T-helper 17 cell (primary cell): ENCODE measurements at regions not wholly inside any gene's neighbourhood (a gene's known extent, or its start where the extent isn't known, plus 50 kb on each side); places are given as distances from the start of the nearest gene placed in this dataset.

Source experiments
- ATAC-seq: fragments of 150-1000 bp; cut with Tn5 transposase; 2 replicates; pipeline ENCODE4 v1.10.0; 2021; ENCODE audit warnings: mild to moderate bottlenecking, moderate library complexity
- DNase-seq, 3 donors: peaks; one replicate each; pipeline versions ENCODE4 v3.0.0 to v3.0.0-alpha.2; 2020 to 2021
- H3K9me3 ChIP-seq: one replicate; pipeline ENCODE4 v1.7.0; 2013; ENCODE audit warnings: low read length, mild to moderate bottlenecking; ENCODE audit not compliant: control insufficient read depth, poor library complexity, severe bottlenecking
- H3K27ac Mint-ChIP-seq: one replicate; pipeline ENCODE4 v1.8.0; 2022; ENCODE audit warnings: mild to moderate bottlenecking, moderate library complexity, mixed read lengths
- H3K27me3 Mint-ChIP-seq: one replicate; pipeline ENCODE4 v1.8.0; 2022; ENCODE audit warnings: mixed read lengths
- H3K36me3 Mint-ChIP-seq: one replicate; pipeline ENCODE4 v1.8.0; 2022; ENCODE audit warnings: low read depth, mixed read lengths
- H3K4me1 Mint-ChIP-seq: one replicate; pipeline ENCODE4 v1.8.0; 2022; ENCODE audit warnings: mild to moderate bottlenecking, mixed read lengths
- H3K4me3 Mint-ChIP-seq: one replicate; pipeline ENCODE4 v1.8.0; 2022; ENCODE audit warnings: mild to moderate bottlenecking, moderate library complexity, mixed read lengths

- Mint-ChIP-seq H3K4me1 (no peaks in the 10 kb centered on the region), H3K27ac (no peak overlapping the region), H3K4me3 (no peak overlapping the region), H3K27me3 (peaks cover 5% of the 10 kb centered on the region), H3K36me3 (no peaks in the 10 kb centered on the region)
- DNase-seq (no peak), ATAC-seq (no peak)
- H3K9me3 ChIP-seq: no peaks in the 10 kb centered on the region
These were observed 268.8 kb upstream of the SKOR2 start for GRCh38 chr18:47520263-47520662.

- Mint-ChIP-seq H3K27ac (no peak overlapping the region), H3K27me3 (no peaks in the 10 kb centered on the region), H3K36me3 (no peaks in the 10 kb centered on the region), H3K4me3 (no peak overlapping the region), H3K4me1 (no peaks in the 10 kb centered on the region)
- ATAC-seq (no peak), DNase-seq (no peak)
- H3K9me3 ChIP-seq: no peaks in the 10 kb centered on the region
These were observed 268.2 kb upstream of the SKOR2 start for GRCh38 chr18:47519706-47520105.

DNA sequence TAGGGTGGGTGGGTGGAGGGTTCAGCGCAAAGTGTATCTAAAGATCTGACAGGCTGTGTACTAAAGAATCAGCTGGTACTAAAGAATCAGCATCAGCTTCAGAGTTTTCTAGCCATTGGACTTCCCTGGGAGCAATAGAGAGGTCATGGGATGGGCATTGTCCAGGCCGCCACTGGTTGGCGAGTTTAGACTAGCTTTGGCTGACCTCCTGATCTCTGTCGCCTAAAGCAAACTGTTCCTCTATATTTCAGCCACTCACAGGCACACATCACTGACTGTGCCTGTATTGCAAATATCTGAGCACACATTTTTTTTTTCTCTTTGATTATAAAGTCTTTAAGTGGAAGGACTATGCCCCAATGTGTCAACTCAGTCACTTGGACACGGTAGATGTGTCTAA is 267.8 kb upstream of the SKOR2 start:
- no peak overlapping the region for H3K27ac Mint-ChIP-seq

DNA sequence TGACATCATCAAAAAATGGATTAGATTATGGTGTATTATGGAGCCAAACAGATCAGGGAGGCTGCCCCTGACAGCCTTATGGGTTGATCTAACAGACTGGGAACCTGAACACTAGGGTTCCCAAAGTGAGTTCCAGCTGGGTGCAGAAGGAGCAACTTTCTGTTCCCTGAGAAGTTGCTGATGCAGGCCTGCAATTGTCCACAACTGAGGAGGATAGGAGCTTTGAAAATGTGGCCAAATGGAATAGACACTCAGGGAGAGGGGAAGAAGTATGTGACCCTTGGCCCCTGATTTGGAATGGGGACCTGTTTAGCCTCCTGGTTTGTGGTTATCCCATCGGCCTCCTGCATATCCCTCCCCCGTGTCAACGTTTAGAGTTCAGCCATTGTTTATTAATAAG is 262.2 kb upstream of the SKOR2 start:
- H3K4me1 Mint-ChIP-seq: no peaks in the 10 kb centered on the region
- H3K9me3 ChIP-seq: no peaks in the 10 kb centered on the region
- no peak for DNase-seq
- H3K4me3 Mint-ChIP-seq: no peak overlapping the region
- H3K27me3 Mint-ChIP-seq: peaks cover 23% of the 10 kb centered on the region
- no peaks in the 10 kb centered on the region for H3K36me3 Mint-ChIP-seq
- no peak for ATAC-seq
- H3K27ac Mint-ChIP-seq: no peak overlapping the region

More for the DNA sequence above, 267.8 kb upstream of the SKOR2 start:
- no peaks in the 10 kb centered on the region for H3K4me1 Mint-ChIP-seq
- no peaks in the 10 kb centered on the region for H3K36me3 Mint-ChIP-seq
- H3K27me3 Mint-ChIP-seq: no peaks in the 10 kb centered on the region
- H3K9me3 ChIP-seq: no peaks in the 10 kb centered on the region
- no peak overlapping the region for H3K4me3 Mint-ChIP-seq
- no peak for ATAC-seq
- no peak for DNase-seq

DNA sequence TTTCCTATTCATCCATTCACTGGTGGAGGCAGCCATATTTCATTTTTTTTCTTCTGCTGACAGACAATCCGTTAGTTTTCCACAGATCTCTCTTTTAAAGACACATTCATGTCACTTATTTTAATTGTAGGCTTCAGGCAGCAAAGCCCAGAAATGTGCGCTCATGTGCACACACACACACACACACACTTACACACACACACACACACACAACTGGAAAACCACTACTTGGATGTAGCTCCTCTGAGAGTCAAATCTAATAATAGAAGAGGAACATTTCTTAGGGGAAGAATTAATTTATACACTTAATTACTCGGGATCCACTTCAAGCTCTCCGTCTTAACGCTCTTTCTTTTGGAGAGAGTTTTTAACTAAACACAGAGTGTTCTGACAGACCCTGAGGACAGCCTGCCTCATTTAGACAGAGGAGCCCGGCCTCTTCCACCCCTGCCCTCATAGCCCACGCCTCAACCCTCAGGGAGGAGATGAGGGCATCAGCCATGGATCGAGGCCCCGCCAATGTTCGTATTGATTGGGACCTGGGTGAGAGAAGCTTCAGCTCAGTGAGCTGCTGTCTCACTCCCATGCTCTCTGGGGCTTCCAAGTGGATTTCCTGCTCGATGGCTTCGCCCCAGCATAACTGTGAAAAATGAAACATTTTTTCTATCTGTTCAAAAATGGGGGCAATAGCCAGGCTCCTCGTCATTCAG is 261.4 kb upstream of the SKOR2 start:
- DNase-seq (no peak), ATAC-seq (no peak)
- H3K27ac Mint-ChIP-seq: no peak overlapping the region
- H3K4me1 Mint-ChIP-seq: no peaks in the 10 kb centered on the region
- peaks cover 23% of the 10 kb centered on the region for H3K27me3 Mint-ChIP-seq
- no peak overlapping the region for H3K4me3 Mint-ChIP-seq
- no peaks in the 10 kb centered on the region for H3K9me3 ChIP-seq
- no peaks in the 10 kb centered on the region for H3K36me3 Mint-ChIP-seq

DNA sequence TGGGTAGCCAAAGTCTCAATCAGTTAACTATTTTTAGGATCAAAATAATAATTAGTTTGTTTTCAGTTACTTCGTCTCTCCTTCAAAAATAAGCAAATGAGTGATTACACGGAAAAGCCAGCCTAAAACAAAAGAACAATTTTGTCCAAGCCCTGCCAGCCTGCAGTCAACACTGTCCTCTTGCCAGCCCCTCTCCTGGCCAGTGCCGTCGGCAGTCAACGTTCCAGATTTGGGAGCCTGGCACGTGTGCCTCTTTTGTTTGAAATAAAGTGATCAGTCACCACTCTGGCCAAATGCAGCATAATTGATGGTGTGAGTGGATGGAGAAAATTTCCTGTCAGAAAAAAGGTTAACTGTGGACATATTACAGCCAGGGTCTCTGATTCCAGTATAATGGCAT is 260.6 kb upstream of the SKOR2 start:
- H3K27ac Mint-ChIP-seq: no peak overlapping the region
- no peak overlapping the region for H3K4me3 Mint-ChIP-seq
- no peaks in the 10 kb centered on the region for H3K9me3 ChIP-seq
- no peaks in the 10 kb centered on the region for H3K4me1 Mint-ChIP-seq
- ATAC-seq (no peak), DNase-seq (no peak)
- H3K27me3 Mint-ChIP-seq: peaks cover 23% of the 10 kb centered on the region
- H3K36me3 Mint-ChIP-seq: no peaks in the 10 kb centered on the region

DNA sequence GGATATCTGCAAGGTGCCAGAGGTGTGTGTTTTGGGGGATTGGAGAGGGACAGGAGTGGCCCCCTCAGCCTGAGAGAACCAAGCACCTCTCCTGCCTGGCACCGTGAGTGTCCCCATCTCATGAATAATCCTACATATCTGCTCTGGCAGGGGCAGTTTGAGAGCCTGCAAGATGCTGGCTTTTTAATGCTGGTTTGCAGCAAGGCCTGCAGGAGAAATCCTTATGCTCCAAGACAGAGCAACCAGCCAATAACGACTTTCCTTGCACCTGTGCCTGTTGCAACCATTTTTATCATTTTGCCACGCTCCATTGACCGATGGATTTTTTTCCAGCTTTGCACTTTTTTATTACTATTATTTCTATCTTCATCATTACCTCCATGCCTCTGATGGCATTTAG is 259.4 kb upstream of the SKOR2 start:
- ATAC-seq (no peak), DNase-seq (no peak)
- Mint-ChIP-seq H3K27ac (no peak overlapping the region), H3K27me3 (peaks cover 23% of the 10 kb centered on the region), H3K4me3 (no peak overlapping the region), H3K4me1 (no peaks in the 10 kb centered on the region), H3K36me3 (no peaks in the 10 kb centered on the region)
- no peaks in the 10 kb centered on the region for H3K9me3 ChIP-seq

DNA sequence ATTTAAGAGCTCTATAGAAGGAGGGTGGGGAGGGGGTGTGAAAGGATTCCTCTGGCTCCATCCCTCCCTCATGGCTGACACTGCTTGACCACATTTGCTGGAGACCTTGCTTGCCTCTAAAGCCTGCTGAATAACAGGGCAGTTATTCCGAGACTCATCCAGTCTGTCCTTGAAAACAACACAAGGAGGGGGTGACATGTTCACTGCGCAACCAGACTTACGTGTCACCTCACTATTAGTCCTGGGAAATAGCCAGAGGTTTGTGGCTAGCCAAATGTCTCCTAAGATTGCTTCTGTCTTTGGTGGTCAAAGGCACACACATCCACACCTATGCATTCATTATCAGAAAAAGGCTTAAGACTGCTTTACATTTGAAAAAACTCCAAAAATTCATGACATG is 256.2 kb upstream of the SKOR2 start:
- Mint-ChIP-seq H3K4me1 (no peaks in the 10 kb centered on the region), H3K36me3 (no peaks in the 10 kb centered on the region), H3K4me3 (no peak overlapping the region), H3K27me3 (peaks cover 12% of the 10 kb centered on the region), H3K27ac (no peak overlapping the region)
- no peak for ATAC-seq
- DNase-seq: no peak
- no peaks in the 10 kb centered on the region for H3K9me3 ChIP-seq

- Mint-ChIP-seq H3K4me3 (no peak overlapping the region), H3K4me1 (no peaks in the 10 kb centered on the region), H3K36me3 (no peaks in the 10 kb centered on the region), H3K27me3 (peaks cover 4% of the 10 kb centered on the region), H3K27ac (no peak overlapping the region)
- ATAC-seq: no peak
- H3K9me3 ChIP-seq: no peaks in the 10 kb centered on the region
- no peak for DNase-seq
These were observed 255.4 kb upstream of the SKOR2 start for GRCh38 chr18:47506897-47507296.

GRCh38 chr18:47501946-47502345 is 250.5 kb upstream of the SKOR2 start:
- H3K27ac Mint-ChIP-seq: no peak overlapping the region
- H3K4me1 Mint-ChIP-seq: no peaks in the 10 kb centered on the region
- H3K4me3 Mint-ChIP-seq: no peak overlapping the region
- no peaks in the 10 kb centered on the region for H3K9me3 ChIP-seq
- H3K36me3 Mint-ChIP-seq: no peaks in the 10 kb centered on the region
- DNase-seq: no peak
- ATAC-seq: no peak
- no peaks in the 10 kb centered on the region for H3K27me3 Mint-ChIP-seq

GRCh38 chr18:47500930-47501329 is 249.5 kb upstream of the SKOR2 start:
- Mint-ChIP-seq H3K27me3 (no peaks in the 10 kb centered on the region), H3K4me3 (no peak overlapping the region), H3K27ac (no peak overlapping the region), H3K36me3 (no peaks in the 10 kb centered on the region), H3K4me1 (no peaks in the 10 kb centered on the region)
- DNase-seq: no peak
- ATAC-seq: no peak
- no peaks in the 10 kb centered on the region for H3K9me3 ChIP-seq

GRCh38 chr18:47492691-47493090 is 241.2 kb upstream of the SKOR2 start:
- no peaks in the 10 kb centered on the region for H3K4me1 Mint-ChIP-seq
- H3K9me3 ChIP-seq: no peaks in the 10 kb centered on the region
- DNase-seq (no peak), ATAC-seq (no peak)
- no peak overlapping the region for H3K4me3 Mint-ChIP-seq
- no peaks in the 10 kb centered on the region for H3K27me3 Mint-ChIP-seq
- H3K27ac Mint-ChIP-seq: no peak overlapping the region
- H3K36me3 Mint-ChIP-seq: no peaks in the 10 kb centered on the region

GRCh38 chr18:47490882-47491281 is 239.4 kb upstream of the SKOR2 start:
- Mint-ChIP-seq H3K4me3 (no peak overlapping the region), H3K27ac (no peak overlapping the region), H3K36me3 (no peaks in the 10 kb centered on the region), H3K4me1 (no peaks in the 10 kb centered on the region), H3K27me3 (peaks cover 6% of the 10 kb centered on the region)
- no peak for DNase-seq
- ATAC-seq: no peak
- no peaks in the 10 kb centered on the region for H3K9me3 ChIP-seq

DNA sequence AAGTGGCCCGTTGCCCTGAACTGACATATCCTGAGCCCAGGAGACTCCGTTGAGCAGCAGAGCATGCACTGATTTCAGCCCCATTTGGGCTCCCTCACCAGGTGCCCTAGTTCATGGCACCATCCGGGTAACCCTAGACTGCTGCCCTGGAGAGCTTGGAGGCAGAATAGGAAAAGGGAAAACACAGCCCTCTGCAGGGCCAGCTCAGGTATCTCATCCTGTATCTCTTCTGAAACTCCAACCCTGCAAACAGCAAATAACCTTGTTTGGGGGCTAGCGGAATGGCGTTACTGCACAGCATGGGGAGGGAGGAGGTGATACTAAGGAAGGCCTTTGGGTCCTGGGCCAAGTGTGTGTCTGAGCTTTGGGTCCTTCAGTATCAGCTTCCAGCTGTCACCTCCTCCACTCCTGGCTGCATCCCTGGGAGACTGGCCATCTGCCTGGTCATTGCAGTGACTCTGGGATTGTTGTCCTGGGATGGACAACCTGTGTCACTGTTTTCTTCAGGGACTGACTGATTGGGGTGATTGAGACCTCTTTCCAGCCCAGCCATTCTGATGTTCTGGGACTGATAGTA is 233.8 kb upstream of the SKOR2 start:
- ATAC-seq (no peak), DNase-seq (no peak)
- Mint-ChIP-seq H3K27me3 (peaks cover 44% of the 10 kb centered on the region), H3K36me3 (no peaks in the 10 kb centered on the region), H3K27ac (no peak overlapping the region), H3K4me3 (no peak overlapping the region), H3K4me1 (no peaks in the 10 kb centered on the region)
- H3K9me3 ChIP-seq: no peaks in the 10 kb centered on the region
